ENCODE measurements at regions not wholly inside any gene's neighbourhood (a gene's known extent, or its start where the extent isn't known, plus 50 kb on each side); places are given as distances from the start of the nearest gene placed in this dataset.

- H3K36me3 Mint-ChIP-seq (ENCODE audit: low read depth) = no peaks in the 10 kb centered on the region
- no peaks in the 10 kb centered on the region for H3K4me1 Mint-ChIP-seq (ENCODE audit: low read depth)
- TF ChIP-seq CTCF (IDR thresholded peaks at IDR 0.05) = no peak
- peaks cover 7% of the 10 kb centered on the region for H3K27me3 Mint-ChIP-seq (ENCODE audit: low read depth)
- H3K4me3 Mint-ChIP-seq (ENCODE audit: unreplicated experiment) = no peak overlapping the region
- DNase-seq (ENCODE audit: low spot score) = no peak
- H3K27ac Mint-ChIP-seq (ENCODE audit: unreplicated experiment) = no peak overlapping the region
- H3K9me3 Mint-ChIP-seq (ENCODE audit: low read depth) = no peaks in the 10 kb centered on the region
Observed at GRCh38 chr12:78726854-78727253, 137.7 kb upstream of the SYT1 start.

GRCh38 chr12:78732481-78732880, 132.1 kb upstream of the SYT1 start:
- peaks cover 16% of the 10 kb centered on the region for H3K27me3 Mint-ChIP-seq (ENCODE audit: low read depth)
- no peak overlapping the region for H3K27ac Mint-ChIP-seq (ENCODE audit: unreplicated experiment)
- H3K36me3 Mint-ChIP-seq (ENCODE audit: low read depth) = no peaks in the 10 kb centered on the region
- no peak overlapping the region for H3K4me3 Mint-ChIP-seq (ENCODE audit: unreplicated experiment)
- H3K9me3 Mint-ChIP-seq (ENCODE audit: low read depth) = no peaks in the 10 kb centered on the region
- no peak for TF ChIP-seq CTCF (IDR thresholded peaks at IDR 0.05)
- DNase-seq (ENCODE audit: low spot score) = no peak
- H3K4me1 Mint-ChIP-seq (ENCODE audit: low read depth) = no peaks in the 10 kb centered on the region

- Mint-ChIP-seq H3K4me1 (ENCODE audit: low read depth) (no peaks in the 10 kb centered on the region), H3K4me3 (ENCODE audit: unreplicated experiment) (no peak overlapping the region), H3K9me3 (ENCODE audit: low read depth) (peaks cover 4% of the 10 kb centered on the region), H3K36me3 (ENCODE audit: low read depth) (no peaks in the 10 kb centered on the region), H3K27me3 (ENCODE audit: low read depth) (peaks cover 16% of the 10 kb centered on the region), H3K27ac (ENCODE audit: unreplicated experiment) (no peak overlapping the region)
- no peak for TF ChIP-seq CTCF (IDR thresholded peaks at IDR 0.05)
- DNase-seq (ENCODE audit: low spot score) = no peak
Observed at GRCh38 chr12:78739653-78740052, 124.9 kb upstream of the SYT1 start.

- Mint-ChIP-seq H3K27me3 (ENCODE audit: low read depth) (peaks cover 20% of the 10 kb centered on the region), H3K4me3 (ENCODE audit: unreplicated experiment) (no peak overlapping the region), H3K4me1 (ENCODE audit: low read depth) (no peaks in the 10 kb centered on the region), H3K9me3 (ENCODE audit: low read depth) (peaks cover 6% of the 10 kb centered on the region), H3K27ac (ENCODE audit: unreplicated experiment) (no peak overlapping the region), H3K36me3 (ENCODE audit: low read depth) (no peaks in the 10 kb centered on the region)
- no peak for DNase-seq (ENCODE audit: low spot score)
- TF ChIP-seq CTCF (IDR thresholded peaks at IDR 0.05) = no peak
Observed at GRCh38 chr12:78746001-78746400, 118.6 kb upstream of the SYT1 start.

- no peak overlapping the region for H3K4me3 Mint-ChIP-seq (ENCODE audit: unreplicated experiment)
- H3K36me3 Mint-ChIP-seq (ENCODE audit: low read depth) = no peaks in the 10 kb centered on the region
- H3K9me3 Mint-ChIP-seq (ENCODE audit: low read depth) = no peaks in the 10 kb centered on the region
- H3K4me1 Mint-ChIP-seq (ENCODE audit: low read depth) = no peaks in the 10 kb centered on the region
- DNase-seq (ENCODE audit: low spot score) = no peak
- H3K27ac Mint-ChIP-seq (ENCODE audit: unreplicated experiment) = no peak overlapping the region
- no peak for TF ChIP-seq CTCF (IDR thresholded peaks at IDR 0.05)
- H3K27me3 Mint-ChIP-seq (ENCODE audit: low read depth) = peaks cover 12% of the 10 kb centered on the region
Observed at GRCh38 chr12:78753058-78753457, 111.5 kb upstream of the SYT1 start.

Data from chondrocyte (in vitro differentiated cells).